HG02588 (cell line): ENCODE measurements at regions not wholly inside any gene's neighbourhood (a gene's known extent, or its start where the extent isn't known, plus 50 kb on each side); places are given as distances from the start of the nearest gene placed in this dataset.
"Not testable (repeated sequence)": the region's sequence is repeated elsewhere in the genome, so short reads cannot be mapped to it uniquely, and the experiment has no call there.

ENCODE experiments used
- ATAC-seq: cut with Tn5 transposase; IDR thresholded peaks from one replicate; pipeline ENCODE4 v1.9.1; 2021; ENCODE audit warnings: mild to moderate bottlenecking, moderate library complexity; ENCODE audit not compliant: unreplicated experiment

DNA sequence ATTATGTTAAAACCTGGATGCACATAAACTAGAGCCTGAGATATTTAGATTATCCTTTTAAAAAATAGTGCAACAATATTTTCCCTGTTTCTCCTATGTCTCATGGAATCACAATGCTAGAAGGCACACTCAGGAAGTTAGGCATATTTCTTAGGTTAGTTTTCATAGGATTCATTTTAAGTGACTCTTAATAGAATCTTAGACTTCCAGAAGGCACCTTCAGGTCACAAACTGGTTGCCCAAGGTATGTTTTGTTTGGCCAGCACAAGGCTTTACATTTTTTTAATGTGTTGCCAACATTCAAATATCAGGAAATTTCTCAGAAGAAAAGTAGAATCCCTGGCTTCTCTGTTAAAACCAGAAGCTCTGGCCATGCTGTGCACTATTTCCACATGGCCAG is 129.3 kb downstream of the LNPK start:
- ATAC-seq: no peak

DNA sequence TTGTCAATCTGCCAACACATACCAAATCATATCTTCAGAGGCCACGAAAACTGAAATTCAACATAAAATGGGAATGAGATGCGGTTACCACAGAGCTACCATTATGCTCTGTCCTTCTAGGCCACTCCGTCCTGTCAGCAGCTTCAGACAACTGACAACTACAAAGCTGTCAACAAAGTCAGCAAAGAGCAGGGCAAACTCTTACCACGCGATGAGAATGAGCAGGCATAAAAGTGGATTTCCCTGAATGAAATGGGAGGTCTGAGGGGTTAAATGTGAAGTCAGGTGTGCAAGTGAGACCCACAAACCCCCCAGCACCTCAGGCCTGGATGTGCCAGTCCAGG is 130.1 kb downstream of the LNPK start:
- no peak for ATAC-seq

DNA sequence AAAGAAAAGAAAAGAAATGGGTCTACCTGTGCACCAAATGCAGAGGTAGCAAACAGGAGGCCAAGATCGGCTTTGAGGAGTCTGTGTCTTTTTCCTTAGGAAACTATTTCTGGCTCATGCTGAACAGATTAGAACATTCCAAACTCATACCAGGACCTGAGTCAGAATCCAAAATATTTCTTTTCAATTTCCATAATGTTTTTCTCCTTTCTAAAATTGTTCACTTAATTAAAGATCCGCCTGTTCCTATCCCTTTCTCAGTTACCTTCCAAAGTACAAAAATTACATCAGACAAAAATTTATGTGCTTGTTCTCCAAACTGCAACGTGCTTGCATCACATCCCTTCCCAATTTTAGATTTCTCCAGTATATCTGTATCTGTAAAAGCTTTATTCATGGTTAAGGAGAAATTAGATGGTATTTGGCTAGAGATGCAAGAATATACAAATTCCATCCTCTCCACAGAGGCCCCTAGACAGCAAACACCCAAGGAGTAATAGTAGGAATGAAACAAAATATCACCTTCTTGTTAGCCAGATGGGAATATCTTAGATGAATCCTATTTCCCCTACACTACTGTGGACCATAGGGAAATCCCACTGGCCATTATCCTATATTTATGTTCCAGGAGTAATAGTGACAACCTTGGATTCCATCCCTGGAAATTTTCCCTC is 130.6 kb downstream of the LNPK start:
- ATAC-seq: no peak

DNA sequence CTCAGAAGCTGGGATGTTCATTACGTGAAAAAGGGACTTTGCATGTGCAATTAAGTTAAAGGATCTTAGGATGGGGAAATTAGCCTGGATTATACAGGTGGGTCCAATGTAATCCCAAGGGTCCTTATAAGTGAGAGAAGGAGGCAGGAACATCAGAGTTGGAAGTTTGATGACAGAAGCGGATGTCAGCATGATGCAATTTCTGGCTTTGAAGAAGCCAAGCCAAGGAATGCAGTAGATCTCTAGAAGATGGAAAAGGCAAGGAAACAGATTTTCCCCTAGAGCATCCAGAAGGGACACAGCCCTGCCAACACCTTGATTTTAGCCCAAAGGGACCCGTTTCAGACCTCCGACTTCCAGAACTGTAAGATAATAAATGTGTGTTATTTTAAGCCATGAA is 136.4 kb downstream of the LNPK start:
- ATAC-seq: no peak

DNA sequence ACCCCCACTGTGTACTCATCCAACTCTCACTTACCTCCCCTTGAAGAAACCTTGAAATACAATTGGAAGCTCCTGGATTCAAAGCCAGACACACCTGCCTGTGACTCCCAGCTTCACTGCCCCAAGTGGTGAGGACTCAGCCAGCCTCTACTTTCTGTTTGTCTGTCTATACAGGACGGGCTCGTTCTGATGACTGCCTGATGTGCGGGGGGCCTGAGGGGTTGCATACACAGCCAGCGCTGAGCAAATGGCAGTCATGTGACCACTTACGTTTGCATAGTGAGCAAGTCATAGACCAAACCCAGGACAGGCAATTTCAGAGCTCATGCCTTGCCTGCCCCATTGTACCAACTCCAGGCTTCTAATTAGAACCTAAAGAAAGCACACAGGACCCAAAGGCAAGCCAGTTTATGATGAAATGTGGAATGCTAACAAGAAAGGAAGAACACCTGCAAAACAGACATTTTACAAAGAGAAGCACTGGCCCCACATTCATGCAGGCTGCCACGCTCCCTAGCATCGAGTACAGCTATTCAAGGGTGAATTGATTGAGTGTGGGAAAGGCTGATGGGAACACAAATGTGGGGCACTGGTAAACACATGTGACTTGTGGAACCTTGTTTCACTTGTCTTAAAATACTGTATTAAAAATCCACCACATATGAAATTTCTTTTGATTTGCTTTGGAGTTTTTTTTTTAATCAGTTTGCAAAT is 137.8 kb downstream of the LNPK start:
- ATAC-seq: no peak

DNA sequence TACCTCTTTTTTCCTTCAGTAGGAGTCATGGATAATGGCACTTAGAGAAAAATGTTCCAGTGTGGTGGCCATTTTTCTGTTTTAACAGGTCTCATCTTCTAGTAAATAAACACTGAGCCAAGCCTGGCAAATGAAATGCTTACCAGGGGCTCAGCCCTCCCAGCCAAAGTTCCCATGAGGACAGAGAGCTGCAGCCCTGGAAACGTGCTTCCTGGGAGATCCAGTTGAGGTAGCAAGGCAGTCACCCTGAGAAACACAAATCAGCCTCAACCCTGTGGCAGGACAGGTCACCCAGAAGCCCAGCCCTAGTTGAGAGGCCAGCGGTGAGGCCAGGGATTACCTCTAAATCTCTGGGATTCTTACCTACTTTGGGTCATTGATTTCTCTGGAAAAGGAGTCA is 140.1 kb downstream of the LNPK start:
- no peak for ATAC-seq

DNA sequence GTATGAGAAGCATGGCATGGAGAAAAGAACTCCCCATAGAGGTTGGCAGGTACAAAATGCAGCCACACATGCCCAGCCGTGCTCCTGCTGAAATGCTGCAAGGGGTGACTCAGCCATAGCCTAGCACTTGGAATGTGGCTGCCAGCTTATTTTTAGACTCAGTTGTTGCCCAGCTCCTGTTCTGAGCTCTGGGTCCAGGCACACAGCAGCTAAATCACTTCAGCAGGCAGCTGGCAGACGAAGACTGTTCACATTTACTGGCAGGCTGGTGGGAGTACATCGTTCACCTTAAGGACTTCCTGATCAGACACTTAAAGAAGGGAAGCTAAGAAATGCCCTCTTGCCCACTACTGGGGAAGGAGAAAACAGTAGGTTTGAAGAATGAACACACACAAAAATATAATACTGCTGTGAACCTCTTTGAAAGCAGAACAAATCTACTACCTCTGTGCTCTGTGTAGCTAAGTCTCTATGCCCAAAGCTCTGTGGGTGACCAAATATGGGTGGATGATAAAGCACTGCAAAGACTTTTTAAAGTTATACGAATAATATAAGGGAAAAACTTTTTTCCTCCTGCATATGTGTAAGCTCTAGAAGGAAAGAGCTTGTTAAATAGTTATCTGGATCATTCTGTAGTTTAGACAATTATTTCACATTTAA is 146.1 kb downstream of the LNPK start:
- no peak for ATAC-seq

DNA sequence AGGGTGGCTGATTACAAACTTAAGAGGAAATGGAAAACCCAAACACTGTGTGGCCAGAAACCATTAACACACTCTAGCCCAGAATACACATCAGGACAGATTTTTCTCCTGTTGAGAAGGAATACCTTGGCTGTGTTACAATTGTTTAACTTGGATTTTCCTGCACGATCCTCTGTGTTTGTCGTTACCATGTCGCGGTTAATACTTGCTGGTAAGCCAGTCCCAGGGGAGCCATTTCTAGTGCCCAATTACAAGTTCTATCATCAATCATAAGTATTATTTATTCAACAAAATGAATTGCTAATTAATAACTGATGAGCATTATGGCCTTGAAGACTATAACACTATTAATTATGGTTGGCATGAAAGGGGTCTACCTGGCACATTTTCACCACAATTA is 146.8 kb downstream of the LNPK start:
- ATAC-seq: no peak

DNA sequence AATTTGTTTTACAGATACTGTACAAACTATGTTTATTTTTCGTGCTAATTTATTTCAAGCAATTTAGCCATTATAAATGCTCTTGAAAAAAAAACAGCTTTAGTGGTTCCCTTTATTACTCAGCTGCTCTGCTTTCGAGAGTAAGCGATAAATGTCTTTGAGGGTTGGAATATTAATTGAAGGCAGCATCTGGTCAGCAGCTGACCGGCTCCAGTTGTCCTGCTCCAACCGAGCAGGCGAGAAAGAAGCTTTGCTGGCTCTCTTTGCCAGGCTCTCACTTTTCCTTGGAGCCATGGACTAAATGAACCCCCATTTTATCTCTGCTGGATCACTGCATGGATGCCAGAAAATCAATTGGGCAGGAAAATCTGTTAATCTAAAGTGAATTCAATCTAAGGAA is 147.4 kb downstream of the LNPK start:
- ATAC-seq: no peak

DNA sequence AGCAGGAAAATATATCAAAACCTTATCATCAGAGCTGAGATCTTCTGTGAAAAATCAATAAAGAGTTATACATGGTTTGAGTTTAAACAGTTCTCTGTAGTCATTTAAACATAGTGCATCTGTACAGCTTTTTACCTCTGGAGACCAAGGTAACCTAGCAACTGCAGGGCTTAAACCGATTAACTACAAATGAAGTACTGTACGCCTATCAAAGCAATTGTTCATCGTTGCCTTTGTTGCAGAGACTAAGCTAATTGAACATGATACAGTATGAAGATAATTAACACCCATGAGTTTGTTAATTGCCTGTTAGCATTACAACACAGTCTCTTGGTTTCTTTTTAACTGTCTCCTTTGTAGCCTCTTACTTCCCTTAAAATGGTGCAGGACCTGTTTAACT is 147.9 kb downstream of the LNPK start:
- no peak for ATAC-seq

DNA sequence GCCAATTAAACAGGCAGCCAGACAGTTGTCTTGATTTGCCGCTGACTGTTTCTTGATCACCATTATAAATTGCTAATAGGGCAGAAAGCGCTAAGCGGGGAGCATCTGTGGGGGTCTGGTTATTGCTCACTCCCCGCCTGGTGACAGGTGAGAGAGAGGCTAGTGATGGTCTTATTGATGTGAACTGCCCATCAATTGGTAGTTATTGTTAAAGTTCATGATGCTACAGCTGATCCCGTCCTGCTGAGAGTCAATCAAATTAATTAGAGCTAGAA is 148.5 kb downstream of the LNPK start:
- ATAC-seq: no peak

DNA sequence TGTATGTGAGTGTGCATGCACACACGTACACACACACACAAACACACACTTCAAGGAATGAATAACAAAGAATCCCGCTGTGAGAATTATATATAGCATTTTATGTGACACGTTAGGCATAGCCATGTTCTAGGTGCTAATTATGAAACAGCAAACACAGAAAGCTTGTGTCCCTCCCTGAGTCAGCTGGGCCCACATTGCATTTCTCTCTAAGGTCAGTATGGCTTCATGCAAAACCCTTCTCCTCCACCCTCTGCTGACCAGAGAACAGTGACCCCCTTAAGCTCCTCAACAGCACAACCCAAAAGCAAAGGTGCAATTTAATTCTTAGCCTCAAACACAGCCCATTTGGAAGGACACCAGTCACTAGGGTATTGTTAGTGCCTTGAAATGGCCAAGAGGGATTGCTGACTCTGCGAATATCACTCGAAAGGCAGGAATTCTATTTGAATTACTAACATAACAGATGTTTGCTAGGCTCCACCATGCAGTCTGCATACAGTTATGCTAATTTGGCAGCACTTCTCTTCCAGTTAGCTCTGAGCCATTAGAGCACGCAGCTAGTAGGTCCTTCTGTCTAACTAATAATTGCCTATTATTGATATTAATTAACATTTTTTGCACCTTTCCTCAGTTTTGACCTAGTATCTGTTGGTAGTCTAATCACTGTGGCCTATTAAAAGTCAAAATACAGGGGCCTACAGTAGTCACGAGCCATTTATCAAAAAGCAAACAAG is 149.0 kb downstream of the LNPK start:
- ATAC-seq: no peak

DNA sequence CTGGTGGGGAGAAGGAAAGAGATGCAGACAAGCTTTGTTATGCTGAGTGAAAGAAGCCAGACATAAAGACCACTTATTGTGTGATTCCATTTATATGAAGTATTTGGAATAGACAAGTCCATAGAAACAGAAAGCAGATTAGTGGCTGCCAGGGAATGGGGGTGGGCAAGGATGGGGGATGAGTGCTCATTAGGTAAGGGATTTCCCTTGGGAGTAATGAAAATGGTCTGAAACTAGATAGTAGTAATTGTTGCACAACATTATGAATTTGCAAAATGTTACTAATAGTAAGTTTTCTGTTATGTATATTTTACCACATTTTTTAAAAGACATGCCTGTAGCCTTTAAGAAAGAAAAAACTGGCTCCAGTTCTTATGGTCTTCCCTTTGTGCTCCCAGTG is 154.9 kb downstream of the LNPK start:
- no peak for ATAC-seq

DNA sequence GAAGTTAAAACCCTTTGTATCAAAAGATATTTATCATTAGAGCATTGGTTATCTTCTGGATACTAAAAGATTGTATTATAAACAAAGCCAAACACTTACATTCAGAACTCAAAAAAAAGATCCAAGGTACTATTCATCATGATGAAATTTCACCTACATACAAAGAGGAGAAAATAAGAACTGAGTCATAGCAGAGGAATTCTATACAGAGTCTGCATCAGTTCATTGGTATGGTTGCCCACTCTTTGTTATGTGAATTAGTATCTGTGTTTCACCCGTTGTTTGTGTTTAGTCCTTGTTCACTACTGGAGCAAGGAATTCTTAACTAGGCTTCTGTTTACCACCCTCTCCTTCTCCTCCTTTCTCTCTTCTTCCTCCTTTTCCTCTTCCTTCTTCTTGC is 157.9 kb downstream of the LNPK start:
- ATAC-seq: no peak

DNA sequence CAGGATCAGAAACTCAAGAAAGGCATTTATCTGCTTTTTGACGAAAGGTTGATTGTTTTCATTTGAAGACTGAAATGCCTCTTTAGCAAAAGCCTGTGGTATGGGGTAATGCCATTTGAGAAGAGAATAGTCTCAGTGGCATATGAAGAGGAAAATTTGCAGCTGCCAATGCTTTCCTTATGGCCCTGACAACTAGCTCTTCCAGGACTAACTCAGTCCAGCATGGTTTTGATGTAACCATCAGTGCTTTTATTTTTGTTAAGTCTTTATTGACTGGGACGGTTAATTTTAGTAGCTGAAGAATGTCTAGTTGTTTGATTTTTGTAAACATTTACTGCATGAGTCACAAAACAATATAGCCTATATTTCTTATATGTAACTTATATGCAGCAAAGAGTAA is 158.4 kb downstream of the LNPK start:
- ATAC-seq: no peak

DNA sequence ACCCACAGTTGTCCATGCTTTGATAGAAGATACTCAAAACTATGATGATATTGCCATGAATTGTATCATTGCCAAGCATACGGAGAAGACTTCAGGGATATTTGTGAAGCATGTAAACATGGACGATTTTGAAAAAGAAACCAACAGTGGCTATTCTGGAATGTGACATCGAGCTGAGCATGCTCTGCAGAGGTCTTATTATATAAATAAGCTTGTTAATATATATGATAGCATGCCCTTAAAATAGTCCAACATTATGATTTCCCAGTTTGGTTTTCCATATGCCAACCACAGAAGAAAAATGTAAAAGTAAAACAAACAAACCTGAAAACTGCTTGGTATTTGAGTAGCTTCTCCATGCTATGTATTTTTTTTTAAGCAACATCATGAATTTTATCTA is 159.1 kb downstream of the LNPK start:
- ATAC-seq: no peak

DNA sequence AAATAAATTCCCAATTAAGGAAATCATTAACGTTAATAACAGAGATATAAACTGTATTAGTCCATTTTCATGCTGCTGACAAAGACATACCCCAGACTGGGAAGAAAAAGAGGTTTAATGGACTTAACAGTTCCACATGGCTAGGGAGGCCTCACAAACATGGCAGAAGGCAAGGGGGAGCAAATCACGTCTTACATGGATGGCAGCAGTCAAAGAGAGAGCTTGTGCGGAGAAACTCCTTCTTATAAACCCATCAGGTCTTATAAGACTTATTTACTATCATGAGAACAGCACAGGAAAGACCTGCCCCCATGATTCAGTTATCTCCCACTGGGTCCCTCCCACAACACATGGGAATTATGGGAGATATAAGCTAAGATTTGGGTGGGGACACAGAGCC is 161.3 kb downstream of the LNPK start:
- not testable (repeated sequence) for ATAC-seq

DNA sequence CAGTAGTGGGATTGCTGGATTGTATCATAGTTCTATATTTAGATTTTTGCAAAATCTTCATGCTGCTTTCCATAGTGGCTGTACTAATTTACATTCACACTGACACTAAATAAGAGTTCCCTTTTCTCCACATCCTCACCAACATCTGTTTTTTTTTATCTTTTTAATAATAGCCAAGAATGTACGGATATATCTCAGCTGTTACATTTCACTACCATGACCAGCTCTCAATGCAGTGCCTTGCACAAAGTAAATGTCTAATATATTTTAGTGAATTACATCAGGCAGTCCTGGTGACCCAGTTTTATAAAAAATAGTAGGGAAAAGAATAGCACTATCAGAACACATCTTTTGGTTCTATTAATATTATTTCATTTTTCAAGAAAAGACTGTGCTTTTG is 161.8 kb downstream of the LNPK start:
- ATAC-seq: no peak

DNA sequence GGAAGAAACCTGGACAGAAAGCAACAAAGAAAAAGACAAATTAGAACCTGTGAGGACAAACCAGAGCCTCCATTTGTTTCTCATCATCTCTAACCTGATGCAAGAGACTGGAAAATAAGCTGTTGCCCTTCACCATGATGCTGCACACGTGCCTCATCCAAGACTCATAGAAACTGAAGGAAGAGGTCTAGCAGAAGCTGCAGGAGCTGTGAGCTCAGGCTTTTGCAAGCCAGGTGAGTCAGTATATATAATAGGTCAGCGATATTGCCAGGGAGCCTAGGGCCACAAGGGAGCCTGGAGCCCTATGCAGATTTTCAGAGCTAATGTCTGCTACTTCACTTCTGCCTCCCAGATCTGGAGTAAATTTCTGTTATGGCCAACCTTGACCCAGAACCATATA is 163.1 kb downstream of the LNPK start:
- ATAC-seq: no peak

DNA sequence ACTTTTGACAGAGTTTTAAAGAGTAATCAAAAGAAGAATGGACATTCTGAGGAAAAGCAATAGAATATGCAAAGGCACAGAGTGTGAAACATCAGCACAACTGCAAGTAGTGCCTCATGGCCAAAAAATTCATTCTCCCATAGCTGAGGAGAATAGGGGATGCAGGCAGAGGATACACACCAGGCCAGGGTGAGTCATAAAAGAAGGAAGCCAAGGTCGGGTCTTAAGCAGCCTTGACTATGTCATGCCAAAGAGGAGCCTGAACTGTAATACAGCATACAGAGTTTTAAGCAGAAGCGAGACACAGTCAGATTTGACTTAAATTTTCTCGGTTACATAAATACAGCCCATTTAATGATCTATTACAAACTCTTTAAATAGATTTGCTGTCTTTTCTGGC is 165.0 kb downstream of the LNPK start:
- ATAC-seq: no peak

DNA sequence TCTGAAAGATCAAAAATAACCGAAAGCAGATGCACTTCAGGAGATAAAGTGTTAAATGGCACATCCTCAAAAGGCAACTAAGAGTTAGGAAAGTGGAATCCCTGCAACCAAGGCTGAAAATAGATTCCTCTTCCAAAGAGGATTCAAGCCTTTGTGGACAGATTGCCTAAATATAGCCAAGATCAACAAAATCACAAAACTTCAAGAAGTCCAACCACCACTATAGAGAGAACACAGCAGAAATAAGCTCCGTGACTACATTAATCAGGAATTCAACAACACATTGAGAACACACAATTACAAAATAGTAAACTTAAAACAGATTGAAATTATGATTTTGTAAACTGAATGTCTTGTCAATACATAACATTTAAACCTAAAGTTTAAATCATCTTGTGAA is 165.7 kb downstream of the LNPK start:
- ATAC-seq: no peak

DNA sequence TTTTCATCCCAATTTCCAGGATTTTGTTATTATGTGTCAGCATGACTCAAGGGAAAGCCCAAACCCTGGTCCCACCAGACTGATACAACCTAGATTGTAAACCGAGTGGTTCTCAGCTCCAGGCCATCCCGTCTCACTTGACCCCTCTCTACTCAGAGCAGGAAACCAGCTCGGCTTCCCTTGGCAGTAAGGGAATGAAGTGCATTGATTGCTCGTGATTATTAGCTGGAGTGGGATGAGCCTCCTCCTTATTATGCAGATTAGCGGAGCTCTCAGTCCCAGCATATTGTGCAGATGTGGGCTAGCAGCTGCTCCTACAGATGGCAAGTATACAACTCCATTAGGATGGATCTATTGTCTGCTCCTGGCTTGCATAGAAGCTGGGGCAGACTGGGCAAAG is 167.6 kb downstream of the LNPK start:
- no peak for ATAC-seq
